ENCODE measurements at regions not wholly inside any gene's neighbourhood (a gene's known extent, or its start where the extent isn't known, plus 50 kb on each side); places are given as distances from the start of the nearest gene placed in this dataset.
"Not testable (repeated sequence)": the region's sequence is repeated elsewhere in the genome, so short reads cannot be mapped to it uniquely, and the experiment has no call there.

GRCh38 chr12:76176940-76177339, 92.5 kb upstream of the NAP1L1 start:
- DNase-seq = no peak

- DNase-seq = not testable (repeated sequence)
Observed at GRCh38 chr12:76175946-76176345, 91.5 kb upstream of the NAP1L1 start.

GRCh38 chr12:76173756-76174155, 89.3 kb upstream of the NAP1L1 start:
- no peak for DNase-seq

GRCh38 chr12:76158518-76159321, 74.2 kb upstream of the NAP1L1 start:
- DNase-seq = peak in 4 of 5 experiments; percentile 8 to 86 (median 49)

GRCh38 chr12:76156726-76157125, 72.2 kb upstream of the NAP1L1 start:
- DNase-seq = no peak

- DNase-seq = no peak
Observed at GRCh38 chr12:76156314-76156713, 71.8 kb upstream of the NAP1L1 start.

GRCh38 chr12:76155157-76155670, 70.7 kb upstream of the NAP1L1 start:
- no peak for DNase-seq

GRCh38 chr12:76153616-76154015, 69.1 kb upstream of the NAP1L1 start:
- DNase-seq = no peak

- no peak for DNase-seq
Observed at GRCh38 chr12:76152181-76152807, 67.8 kb upstream of the NAP1L1 start.

- peak in 3 of 5 experiments; percentile 6 to 34 (median 27) for DNase-seq
Observed at GRCh38 chr12:76144245-76144549, 59.7 kb upstream of the NAP1L1 start.

- DNase-seq = peak in 2 of 5 experiments; percentile 14 to 60
Observed at GRCh38 chr12:76143343-76144244, 59.1 kb upstream of the NAP1L1 start.

GRCh38 chr12:76142305-76142704, 57.8 kb upstream of the NAP1L1 start:
- DNase-seq = no peak

- no peak for DNase-seq
Observed at GRCh38 chr12:76138656-76139055, 54.2 kb upstream of the NAP1L1 start.

- DNase-seq = no peak
Observed at GRCh38 chr12:76137606-76138005, 53.1 kb upstream of the NAP1L1 start.

GRCh38 chr12:76135456-76135855, 51.0 kb upstream of the NAP1L1 start:
- no peak for DNase-seq

Measured in T-helper 2 cell (primary cell).